HEK293T (cell line): ENCODE measurements at regions not wholly inside any gene's neighbourhood (a gene's known extent, or its start where the extent isn't known, plus 50 kb on each side); places are given as distances from the start of the nearest gene placed in this dataset.

Experiments
- CTCF ChIA-PET: fragments of 350-600 bp; formaldehyde crosslinking; extraction: SDS; loops from one replicate; lab custom pipeline; 2021; ENCODE audit warnings: antibody characterized with exemption, inconsistent platforms; lab: Yijun Ruan, JAX
- POLR2A ChIA-PET: fragments of 350-600 bp; formaldehyde crosslinking; extraction: SDS; loops from one replicate; lab custom pipeline; 2020; ENCODE audit warnings: antibody characterized with exemption, inconsistent platforms; lab: Yijun Ruan, JAX
- DNase-seq: peaks from one replicate; pipeline ENCODE4 v3.0.0; 2012; ENCODE audit warnings: mixed read lengths; ENCODE audit errors: extremely low spot score
- ARNT ChIP-seq: fragments of 450-650 bp; IDR thresholded peaks from 2 replicates; pipeline ENCODE4 v1.6.1; 2017; ENCODE audit warnings: mild to moderate bottlenecking
- BHLHE40 ChIP-seq: fragments of 450-650 bp; IDR thresholded peaks from 2 replicates; pipeline ENCODE4 v1.6.1; 2016; ENCODE audit warnings: mild to moderate bottlenecking, moderate library complexity, borderline replicate concordance
- CTBP1 ChIP-seq: fragments of 450-650 bp; IDR thresholded peaks from 2 replicates; pipeline ENCODE4 v1.6.1; 2016; ENCODE audit warnings: borderline replicate concordance
- ELF4 ChIP-seq: fragments of 450-650 bp; IDR thresholded peaks from 2 replicates; pipeline ENCODE4 v1.6.1; 2017; ENCODE audit warnings: antibody characterized with exemption
- FOXA1 ChIP-seq: fragments of 450-650 bp; IDR thresholded peaks from 2 replicates; pipeline ENCODE4 v1.6.1; 2016; ENCODE audit warnings: mild to moderate bottlenecking
- FOXK2 ChIP-seq: fragments of 450-650 bp; IDR thresholded peaks from 2 replicates; pipeline ENCODE4 v1.6.1; 2016; ENCODE audit warnings: mild to moderate bottlenecking
- FOXM1 ChIP-seq: fragments of 450-650 bp; IDR thresholded peaks from 2 replicates; pipeline ENCODE4 v1.6.1; 2017; ENCODE audit warnings: mild to moderate bottlenecking, borderline replicate concordance
- HDGF ChIP-seq: fragments of 450-650 bp; IDR thresholded peaks from 2 replicates; pipeline ENCODE4 v1.6.1; 2017; ENCODE audit warnings: antibody characterized with exemption, borderline replicate concordance
- L3MBTL2 ChIP-seq: fragments of 450-650 bp; conservative IDR thresholded peaks from 2 replicates; pipeline ENCODE4 v1.6.1; 2016; ENCODE audit warnings: mild to moderate bottlenecking
- LEF1 ChIP-seq: fragments of 450-650 bp; IDR thresholded peaks from 2 replicates; pipeline ENCODE4 v1.6.1; 2017; ENCODE audit warnings: mild to moderate bottlenecking, borderline replicate concordance
- NFRKB ChIP-seq: fragments of 450-650 bp; IDR thresholded peaks from 2 replicates; pipeline ENCODE4 v1.6.1; 2016; ENCODE audit warnings: mild to moderate bottlenecking, moderate library complexity
- SP1 ChIP-seq: fragments of 450-650 bp; IDR thresholded peaks from 2 replicates; pipeline ENCODE4 v1.6.1; 2017
- SUZ12 ChIP-seq: fragments of 450-650 bp; IDR thresholded peaks from 2 replicates; pipeline ENCODE4 v1.6.1; 2016; ENCODE audit warnings: mild to moderate bottlenecking
- TARDBP ChIP-seq: fragments of 450-650 bp; IDR thresholded peaks from 2 replicates; pipeline ENCODE4 v1.6.1; 2016
- ZNF384 ChIP-seq: fragments of 450-650 bp; IDR thresholded peaks from 2 replicates; pipeline ENCODE4 v1.6.1; 2016
- TF ChIP-seq, protein P1 (sequence below): fragments of 450-650 bp; IDR thresholded peaks from 2 replicates; pipeline ENCODE4 v1.6.1; 2016

DNA sequence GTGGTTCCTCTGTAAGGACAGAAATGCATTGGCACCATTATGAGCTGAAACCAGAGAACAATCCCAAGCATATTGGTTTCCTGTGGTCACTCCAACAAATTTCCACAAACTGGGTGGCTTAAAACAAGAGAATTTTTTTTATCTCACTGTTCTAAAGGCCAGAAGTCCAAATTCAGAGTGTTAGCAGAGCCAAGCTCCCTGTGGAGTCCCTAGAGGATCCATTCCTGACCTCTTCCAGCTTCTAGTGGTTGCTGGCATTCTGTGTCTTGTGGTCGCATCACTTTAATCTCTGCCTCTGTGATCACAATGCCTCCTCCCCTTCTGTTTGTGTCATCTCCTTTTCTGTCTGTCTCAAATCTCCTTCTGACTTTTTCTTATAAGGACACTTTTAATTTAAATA is 380.3 kb downstream of the NYAP2 start:
- no peak for TF ChIP-seq HDGF
- TF ChIP-seq, protein P1, sequence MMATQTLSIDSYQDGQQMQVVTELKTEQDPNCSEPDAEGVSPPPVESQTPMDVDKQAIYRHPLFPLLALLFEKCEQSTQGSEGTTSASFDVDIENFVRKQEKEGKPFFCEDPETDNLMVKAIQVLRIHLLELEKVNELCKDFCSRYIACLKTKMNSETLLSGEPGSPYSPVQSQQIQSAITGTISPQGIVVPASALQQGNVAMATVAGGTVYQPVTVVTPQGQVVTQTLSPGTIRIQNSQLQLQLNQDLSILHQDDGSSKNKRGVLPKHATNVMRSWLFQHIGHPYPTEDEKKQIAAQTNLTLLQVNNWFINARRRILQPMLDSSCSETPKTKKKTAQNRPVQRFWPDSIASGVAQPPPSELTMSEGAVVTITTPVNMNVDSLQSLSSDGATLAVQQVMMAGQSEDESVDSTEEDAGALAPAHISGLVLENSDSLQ, result no peak
- no peak for TF ChIP-seq FOXA1
- TF ChIP-seq ZNF384, result no peak
- TF ChIP-seq NFRKB, result no peak
- no peak for TF ChIP-seq ELF4
- TF ChIP-seq CTBP1, result no peak
- TF ChIP-seq LEF1, result no peak
- no peak for TF ChIP-seq ARNT
- no peak for DNase-seq
- CTCF ChIA-PET, result no interaction called here
- POLR2A ChIA-PET, result no interaction called here

DNA sequence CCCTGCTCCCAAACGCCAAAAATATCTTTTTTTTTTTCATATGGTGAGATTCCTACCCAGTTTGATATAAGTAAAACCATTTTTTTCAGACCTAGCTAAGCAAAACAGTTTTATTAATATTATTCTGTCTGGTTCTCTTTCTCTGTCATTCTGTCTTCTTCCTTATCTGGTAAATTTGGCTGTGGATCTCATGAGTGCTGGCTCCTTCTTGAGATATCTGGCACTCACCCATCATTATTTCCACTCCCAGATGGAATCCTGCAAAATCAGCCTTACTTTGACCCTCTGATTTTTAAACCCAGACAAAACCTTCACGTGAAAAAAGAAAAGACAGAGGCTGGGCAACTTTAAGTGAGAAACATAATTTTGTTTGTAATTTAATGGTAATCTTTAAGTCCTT is 373.6 kb downstream of the NYAP2 start:
- TF ChIP-seq ELF4, result no peak
- TF ChIP-seq ARNT, result no peak
- TF ChIP-seq FOXM1, result no peak
- no peak for TF ChIP-seq LEF1
- no peak for TF ChIP-seq SP1
- TF ChIP-seq TARDBP, result no peak
- TF ChIP-seq FOXA1, result no peak
- no peak for TF ChIP-seq L3MBTL2
- no peak for TF ChIP-seq HDGF
- TF ChIP-seq, protein P1, result no peak
- TF ChIP-seq ZNF384, result no peak
- no peak for TF ChIP-seq BHLHE40
- ChIA-PET POLR2A (no interaction called here), CTCF (no interaction called here)
- DNase-seq, result no peak

DNA sequence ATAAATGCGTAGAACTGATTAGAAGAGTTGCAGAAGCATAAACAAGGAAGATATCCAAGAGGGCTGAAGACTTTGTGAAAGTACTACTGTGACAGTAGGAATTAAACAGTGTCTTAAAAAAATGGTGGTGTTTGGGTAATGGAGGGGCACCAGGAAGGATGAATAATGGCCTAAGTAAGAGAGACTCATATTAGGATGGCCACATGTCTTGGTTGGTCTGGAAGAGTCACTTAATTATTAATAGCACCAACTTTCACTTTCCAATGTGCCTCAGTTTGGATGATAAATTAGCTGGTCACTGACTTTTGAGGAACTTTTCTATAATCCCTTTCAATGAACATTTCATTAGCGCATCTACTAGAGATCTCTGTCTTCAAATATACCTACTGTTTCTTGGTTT is 372.2 kb downstream of the NYAP2 start:
- ChIA-PET POLR2A (no interaction called here), CTCF (no interaction called here)
- TF ChIP-seq ELF4, result no peak
- no peak for TF ChIP-seq FOXM1
- TF ChIP-seq L3MBTL2, result no peak
- TF ChIP-seq SP1, result no peak
- TF ChIP-seq FOXA1, result no peak
- no peak for TF ChIP-seq CTBP1
- no peak for TF ChIP-seq HDGF
- no peak for TF ChIP-seq LEF1
- TF ChIP-seq ARNT, result no peak
- no peak for TF ChIP-seq BHLHE40
- TF ChIP-seq FOXK2, result no peak
- no peak for TF ChIP-seq SUZ12
- TF ChIP-seq ZNF384, result no peak
- no peak for TF ChIP-seq TARDBP
- TF ChIP-seq, protein P1, result no peak
- DNase-seq, result no peak

DNA sequence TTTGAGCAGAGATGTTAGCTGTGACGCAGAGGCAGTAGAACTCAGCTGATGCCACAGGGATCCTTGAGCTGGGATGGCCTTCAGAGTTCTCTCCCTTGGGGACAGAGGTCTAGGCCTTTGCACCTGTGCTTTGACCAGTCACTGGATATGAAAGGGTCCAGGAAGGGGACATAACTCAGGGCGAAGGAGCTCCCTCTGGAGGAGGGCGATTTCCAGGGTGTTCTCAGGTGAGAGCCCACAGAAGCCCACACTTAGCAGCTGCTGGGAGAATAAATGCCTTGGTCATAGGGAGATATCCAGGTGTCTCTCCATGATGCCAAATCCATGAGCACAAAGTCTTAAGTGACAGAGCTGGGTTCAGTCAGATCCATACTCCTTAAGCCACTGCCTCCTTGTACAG is 369.2 kb downstream of the NYAP2 start:
- CTCF ChIA-PET, result no interaction called here
- POLR2A ChIA-PET, result no interaction called here
- no peak for TF ChIP-seq TARDBP
- no peak for TF ChIP-seq SUZ12
- no peak for TF ChIP-seq ELF4
- TF ChIP-seq, protein P1, result no peak
- TF ChIP-seq FOXK2, result no peak
- TF ChIP-seq ZNF384, result no peak
- no peak for DNase-seq

DNA sequence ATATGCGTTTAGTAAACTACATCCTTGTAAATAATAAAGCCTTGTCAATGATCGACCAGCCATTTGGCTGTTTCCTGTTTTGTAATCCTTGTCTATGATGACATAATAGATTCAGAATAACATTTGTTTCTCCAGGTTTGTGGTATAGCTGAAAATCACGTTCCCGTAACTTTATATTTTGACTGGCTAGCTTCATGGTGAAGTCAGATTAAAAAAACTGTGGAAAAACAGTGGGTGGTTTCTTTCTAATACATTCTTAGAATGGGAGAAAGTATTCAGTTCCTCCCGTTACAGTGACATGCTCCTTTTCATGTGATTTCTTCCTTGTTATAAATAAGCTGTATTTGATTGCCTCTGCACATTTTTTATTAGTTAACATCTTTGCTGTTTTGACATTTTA is 366.9 kb downstream of the NYAP2 start:
- POLR2A ChIA-PET, result no interaction called here
- no peak for TF ChIP-seq FOXK2
- TF ChIP-seq TARDBP, result no peak
- TF ChIP-seq BHLHE40, result no peak
- no peak for TF ChIP-seq LEF1
- no peak for TF ChIP-seq SP1
- TF ChIP-seq ARNT, result no peak
- TF ChIP-seq FOXA1, result no peak
- TF ChIP-seq SUZ12, result no peak
- DNase-seq, result no peak
- CTCF ChIA-PET, result no interaction called here

DNA sequence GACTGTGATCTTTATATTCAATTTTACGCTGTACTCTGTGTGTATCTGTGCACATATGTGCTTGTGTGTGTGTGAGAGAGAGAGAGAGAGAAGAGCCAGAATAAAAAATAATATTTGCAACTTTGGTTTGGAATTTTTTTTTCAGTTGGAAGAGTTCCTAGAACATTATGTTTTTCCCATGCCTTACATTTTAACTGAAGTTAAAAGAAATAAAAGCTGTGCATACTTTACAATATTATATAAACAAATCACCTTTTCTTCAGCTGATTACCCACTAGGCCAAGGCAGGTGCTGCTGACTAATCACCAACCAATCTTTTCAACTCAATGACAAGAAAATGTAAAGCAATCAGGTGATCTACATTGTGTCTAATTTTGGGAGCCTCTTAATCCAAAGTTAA is 366.3 kb downstream of the NYAP2 start:
- no peak for TF ChIP-seq ELF4
- TF ChIP-seq L3MBTL2, result no peak
- no peak for TF ChIP-seq HDGF
- no peak for TF ChIP-seq ARNT
- TF ChIP-seq ZNF384, result no peak
- TF ChIP-seq LEF1, result no peak
- TF ChIP-seq BHLHE40, result no peak
- no peak for TF ChIP-seq CTBP1
- TF ChIP-seq TARDBP, result no peak
- TF ChIP-seq FOXM1, result no peak
- no peak for TF ChIP-seq NFRKB
- no peak for TF ChIP-seq SUZ12
- TF ChIP-seq FOXK2, result no peak
- no peak for TF ChIP-seq SP1
- TF ChIP-seq, protein P1, result no peak
- TF ChIP-seq FOXA1, result no peak
- POLR2A ChIA-PET, result no interaction called here
- CTCF ChIA-PET, result no interaction called here

More for the DNA sequence above, 366.3 kb downstream of the NYAP2 start:
- no peak for DNase-seq
